ENCODE measurements at regions not wholly inside any gene's neighbourhood (a gene's known extent, or its start where the extent isn't known, plus 50 kb on each side); places are given as distances from the start of the nearest gene placed in this dataset.

DNA sequence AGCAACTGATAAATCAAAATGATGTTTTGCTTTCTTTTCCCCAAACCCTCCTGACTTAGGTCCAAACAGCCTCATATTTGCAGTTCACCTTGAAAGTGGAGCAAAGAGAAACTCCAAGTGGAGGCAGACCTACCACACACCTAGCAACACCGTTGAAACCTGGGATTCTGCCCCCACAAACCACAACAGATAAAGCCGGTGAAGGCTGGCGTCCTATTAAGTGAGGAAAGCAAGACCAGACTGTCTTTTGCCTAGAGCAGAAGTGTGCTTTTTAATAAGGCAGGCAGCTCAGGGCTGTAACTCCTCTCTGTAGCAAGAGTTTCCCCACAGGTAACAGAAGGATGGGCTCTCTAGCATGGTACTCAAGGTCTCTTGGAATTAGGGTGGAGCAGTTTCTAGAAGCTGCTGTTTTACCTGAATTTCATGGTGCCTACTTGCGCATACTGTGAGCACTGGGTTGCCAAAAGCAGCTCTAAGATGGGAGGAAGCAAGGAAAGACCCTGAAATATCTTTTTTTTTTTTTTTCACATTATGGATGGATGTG lies 336.9 kb downstream of the BCL11A start (continued):
- TF ChIP-seq, protein P1, sequence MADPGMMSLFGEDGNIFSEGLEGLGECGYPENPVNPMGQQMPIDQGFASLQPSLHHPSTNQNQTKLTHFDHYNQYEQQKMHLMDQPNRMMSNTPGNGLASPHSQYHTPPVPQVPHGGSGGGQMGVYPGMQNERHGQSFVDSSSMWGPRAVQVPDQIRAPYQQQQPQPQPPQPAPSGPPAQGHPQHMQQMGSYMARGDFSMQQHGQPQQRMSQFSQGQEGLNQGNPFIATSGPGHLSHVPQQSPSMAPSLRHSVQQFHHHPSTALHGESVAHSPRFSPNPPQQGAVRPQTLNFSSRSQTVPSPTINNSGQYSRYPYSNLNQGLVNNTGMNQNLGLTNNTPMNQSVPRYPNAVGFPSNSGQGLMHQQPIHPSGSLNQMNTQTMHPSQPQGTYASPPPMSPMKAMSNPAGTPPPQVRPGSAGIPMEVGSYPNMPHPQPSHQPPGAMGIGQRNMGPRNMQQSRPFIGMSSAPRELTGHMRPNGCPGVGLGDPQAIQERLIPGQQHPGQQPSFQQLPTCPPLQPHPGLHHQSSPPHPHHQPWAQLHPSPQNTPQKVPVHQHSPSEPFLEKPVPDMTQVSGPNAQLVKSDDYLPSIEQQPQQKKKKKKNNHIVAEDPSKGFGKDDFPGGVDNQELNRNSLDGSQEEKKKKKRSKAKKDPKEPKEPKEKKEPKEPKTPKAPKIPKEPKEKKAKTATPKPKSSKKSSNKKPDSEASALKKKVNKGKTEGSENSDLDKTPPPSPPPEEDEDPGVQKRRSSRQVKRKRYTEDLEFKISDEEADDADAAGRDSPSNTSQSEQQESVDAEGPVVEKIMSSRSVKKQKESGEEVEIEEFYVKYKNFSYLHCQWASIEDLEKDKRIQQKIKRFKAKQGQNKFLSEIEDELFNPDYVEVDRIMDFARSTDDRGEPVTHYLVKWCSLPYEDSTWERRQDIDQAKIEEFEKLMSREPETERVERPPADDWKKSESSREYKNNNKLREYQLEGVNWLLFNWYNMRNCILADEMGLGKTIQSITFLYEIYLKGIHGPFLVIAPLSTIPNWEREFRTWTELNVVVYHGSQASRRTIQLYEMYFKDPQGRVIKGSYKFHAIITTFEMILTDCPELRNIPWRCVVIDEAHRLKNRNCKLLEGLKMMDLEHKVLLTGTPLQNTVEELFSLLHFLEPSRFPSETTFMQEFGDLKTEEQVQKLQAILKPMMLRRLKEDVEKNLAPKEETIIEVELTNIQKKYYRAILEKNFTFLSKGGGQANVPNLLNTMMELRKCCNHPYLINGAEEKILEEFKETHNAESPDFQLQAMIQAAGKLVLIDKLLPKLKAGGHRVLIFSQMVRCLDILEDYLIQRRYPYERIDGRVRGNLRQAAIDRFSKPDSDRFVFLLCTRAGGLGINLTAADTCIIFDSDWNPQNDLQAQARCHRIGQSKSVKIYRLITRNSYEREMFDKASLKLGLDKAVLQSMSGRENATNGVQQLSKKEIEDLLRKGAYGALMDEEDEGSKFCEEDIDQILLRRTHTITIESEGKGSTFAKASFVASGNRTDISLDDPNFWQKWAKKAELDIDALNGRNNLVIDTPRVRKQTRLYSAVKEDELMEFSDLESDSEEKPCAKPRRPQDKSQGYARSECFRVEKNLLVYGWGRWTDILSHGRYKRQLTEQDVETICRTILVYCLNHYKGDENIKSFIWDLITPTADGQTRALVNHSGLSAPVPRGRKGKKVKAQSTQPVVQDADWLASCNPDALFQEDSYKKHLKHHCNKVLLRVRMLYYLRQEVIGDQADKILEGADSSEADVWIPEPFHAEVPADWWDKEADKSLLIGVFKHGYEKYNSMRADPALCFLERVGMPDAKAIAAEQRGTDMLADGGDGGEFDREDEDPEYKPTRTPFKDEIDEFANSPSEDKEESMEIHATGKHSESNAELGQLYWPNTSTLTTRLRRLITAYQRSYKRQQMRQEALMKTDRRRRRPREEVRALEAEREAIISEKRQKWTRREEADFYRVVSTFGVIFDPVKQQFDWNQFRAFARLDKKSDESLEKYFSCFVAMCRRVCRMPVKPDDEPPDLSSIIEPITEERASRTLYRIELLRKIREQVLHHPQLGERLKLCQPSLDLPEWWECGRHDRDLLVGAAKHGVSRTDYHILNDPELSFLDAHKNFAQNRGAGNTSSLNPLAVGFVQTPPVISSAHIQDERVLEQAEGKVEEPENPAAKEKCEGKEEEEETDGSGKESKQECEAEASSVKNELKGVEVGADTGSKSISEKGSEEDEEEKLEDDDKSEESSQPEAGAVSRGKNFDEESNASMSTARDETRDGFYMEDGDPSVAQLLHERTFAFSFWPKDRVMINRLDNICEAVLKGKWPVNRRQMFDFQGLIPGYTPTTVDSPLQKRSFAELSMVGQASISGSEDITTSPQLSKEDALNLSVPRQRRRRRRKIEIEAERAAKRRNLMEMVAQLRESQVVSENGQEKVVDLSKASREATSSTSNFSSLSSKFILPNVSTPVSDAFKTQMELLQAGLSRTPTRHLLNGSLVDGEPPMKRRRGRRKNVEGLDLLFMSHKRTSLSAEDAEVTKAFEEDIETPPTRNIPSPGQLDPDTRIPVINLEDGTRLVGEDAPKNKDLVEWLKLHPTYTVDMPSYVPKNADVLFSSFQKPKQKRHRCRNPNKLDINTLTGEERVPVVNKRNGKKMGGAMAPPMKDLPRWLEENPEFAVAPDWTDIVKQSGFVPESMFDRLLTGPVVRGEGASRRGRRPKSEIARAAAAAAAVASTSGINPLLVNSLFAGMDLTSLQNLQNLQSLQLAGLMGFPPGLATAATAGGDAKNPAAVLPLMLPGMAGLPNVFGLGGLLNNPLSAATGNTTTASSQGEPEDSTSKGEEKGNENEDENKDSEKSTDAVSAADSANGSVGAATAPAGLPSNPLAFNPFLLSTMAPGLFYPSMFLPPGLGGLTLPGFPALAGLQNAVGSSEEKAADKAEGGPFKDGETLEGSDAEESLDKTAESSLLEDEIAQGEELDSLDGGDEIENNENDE (IDR thresholded peaks at IDR 0.05; ENCODE audit: insufficient replicate concordance, low read length), result no peak
